HG03103 (cell line): ENCODE measurements at regions not wholly inside any gene's neighbourhood (a gene's known extent, or its start where the extent isn't known, plus 50 kb on each side); places are given as distances from the start of the nearest gene placed in this dataset.

ENCODE experiments used
- ATAC-seq: cut with Tn5 transposase; IDR thresholded peaks from one replicate; pipeline ENCODE4 v1.9.1; 2021; ENCODE audit warnings: low read depth; ENCODE audit not compliant: unreplicated experiment

- no peak for ATAC-seq
Measured at GRCh38 chr5:125189531-125189941, 443.1 kb upstream of the ZNF608 start.

- no peak for ATAC-seq
Measured at GRCh38 chr5:125190232-125191087, 444.0 kb upstream of the ZNF608 start.

- ATAC-seq, result no peak
Measured at GRCh38 chr5:125194883-125195282, 448.4 kb upstream of the ZNF608 start.

GRCh38 chr5:125196481-125197111 lies 450.2 kb upstream of the ZNF608 start:
- ATAC-seq, result no peak

- no peak for ATAC-seq
Measured at GRCh38 chr5:125197321-125197720, 450.9 kb upstream of the ZNF608 start.

GRCh38 chr5:125198270-125198974 lies 452.0 kb upstream of the ZNF608 start:
- no peak for ATAC-seq

GRCh38 chr5:125199373-125199772 lies 452.9 kb upstream of the ZNF608 start:
- ATAC-seq, result no peak

- ATAC-seq, result no peak
Measured at GRCh38 chr5:125199968-125200865, 453.8 kb upstream of the ZNF608 start.

GRCh38 chr5:125200866-125201373 lies 454.5 kb upstream of the ZNF608 start:
- no peak for ATAC-seq

GRCh38 chr5:125201446-125202052 lies 455.1 kb upstream of the ZNF608 start:
- ATAC-seq, result no peak

- no peak for ATAC-seq
Measured at GRCh38 chr5:125202353-125202752, 455.9 kb upstream of the ZNF608 start.

- ATAC-seq, result no peak
Measured at GRCh38 chr5:125202871-125203438, 456.5 kb upstream of the ZNF608 start.

- no peak for ATAC-seq
Measured at GRCh38 chr5:125203912-125204311, 457.5 kb upstream of the ZNF608 start.

GRCh38 chr5:125205601-125206225 lies 459.3 kb upstream of the ZNF608 start:
- no peak for ATAC-seq

- ATAC-seq, result no peak
Measured at GRCh38 chr5:125207856-125208255, 461.4 kb upstream of the ZNF608 start.

- ATAC-seq, result no peak
Measured at GRCh38 chr5:125209650-125210049, 463.2 kb upstream of the ZNF608 start.

GRCh38 chr5:125210242-125210947 lies 464.0 kb upstream of the ZNF608 start:
- no peak for ATAC-seq

GRCh38 chr5:125214080-125214479 lies 467.6 kb upstream of the ZNF608 start:
- ATAC-seq, result peak; percentile 73
